ENCODE measurements at regions not wholly inside any gene's neighbourhood (a gene's known extent, or its start where the extent isn't known, plus 50 kb on each side); places are given as distances from the start of the nearest gene placed in this dataset.

- no peak for DNase-seq (ENCODE audit: low read depth)
Observed at GRCh38 chr11:23954730-23955129, 542.1 kb upstream of the LUZP2 start.

- DNase-seq (ENCODE audit: low read depth), result no peak
Observed at GRCh38 chr11:23956586-23956985, 540.3 kb upstream of the LUZP2 start.

- DNase-seq (ENCODE audit: low read depth), result no peak
Observed at GRCh38 chr11:23957314-23957713, 539.5 kb upstream of the LUZP2 start.

GRCh38 chr11:23959462-23959861 lies 537.4 kb upstream of the LUZP2 start:
- DNase-seq (ENCODE audit: low read depth), result no peak

GRCh38 chr11:23961503-23962338 lies 535.1 kb upstream of the LUZP2 start:
- DNase-seq (ENCODE audit: low read depth), result no peak

GRCh38 chr11:23973244-23973643 lies 523.6 kb upstream of the LUZP2 start:
- no peak for DNase-seq (ENCODE audit: low read depth)

GRCh38 chr11:23974051-23974450 lies 522.8 kb upstream of the LUZP2 start:
- no peak for DNase-seq (ENCODE audit: low read depth)

- no peak for DNase-seq (ENCODE audit: low read depth)
Observed at GRCh38 chr11:23974601-23975000, 522.3 kb upstream of the LUZP2 start.

- DNase-seq (ENCODE audit: low read depth), result no peak
Observed at GRCh38 chr11:23976426-23976825, 520.4 kb upstream of the LUZP2 start.

- no peak for DNase-seq (ENCODE audit: low read depth)
Observed at GRCh38 chr11:23976841-23977271, 520.0 kb upstream of the LUZP2 start.

GRCh38 chr11:23988381-23989006 lies 508.4 kb upstream of the LUZP2 start:
- DNase-seq (ENCODE audit: low read depth), result no peak

GRCh38 chr11:23990346-23991164 lies 506.3 kb upstream of the LUZP2 start:
- no peak for DNase-seq (ENCODE audit: low read depth)

GRCh38 chr11:23991165-23991539 lies 505.7 kb upstream of the LUZP2 start:
- no peak for DNase-seq (ENCODE audit: low read depth)

- DNase-seq (ENCODE audit: low read depth), result no peak
Observed at GRCh38 chr11:23995891-23996290, 501.0 kb upstream of the LUZP2 start.

GRCh38 chr11:23997356-23997755 lies 499.5 kb upstream of the LUZP2 start:
- DNase-seq (ENCODE audit: low read depth), result no peak

GRCh38 chr11:24005202-24005876 lies 491.5 kb upstream of the LUZP2 start:
- no peak for DNase-seq (ENCODE audit: low read depth)

GRCh38 chr11:24043842-24044241 lies 453.0 kb upstream of the LUZP2 start:
- DNase-seq (ENCODE audit: low read depth), result no peak

- no peak for DNase-seq (ENCODE audit: low read depth)
Observed at GRCh38 chr11:24046731-24047130, 450.1 kb upstream of the LUZP2 start.

- DNase-seq (ENCODE audit: low read depth), result no peak
Observed at GRCh38 chr11:24056051-24056450, 440.8 kb upstream of the LUZP2 start.

- DNase-seq (ENCODE audit: low read depth), result no peak
Observed at GRCh38 chr11:24060125-24060524, 436.7 kb upstream of the LUZP2 start.

GRCh38 chr11:24064309-24064903 lies 432.4 kb upstream of the LUZP2 start:
- no peak for DNase-seq (ENCODE audit: low read depth)

GRCh38 chr11:24068197-24068596 lies 428.7 kb upstream of the LUZP2 start:
- DNase-seq (ENCODE audit: low read depth), result no peak
